Left cardiac atrium (tissue), 4 donors: ENCODE measurements at regions not wholly inside any gene's neighbourhood (a gene's known extent, or its start where the extent isn't known, plus 50 kb on each side); places are given as distances from the start of the nearest gene placed in this dataset.

Source experiments
- ATAC-seq, 2 donors: fragments of 200-7000 bp; cut with Tn5 transposase; one replicate each; pipeline ENCODE4 v1.9.1; 2020; ENCODE audit warnings: mild to moderate bottlenecking in 2 of 2, moderate library complexity in 2 of 2
- DNase-seq: peaks from one replicate; pipeline ENCODE4 v3.0.0-alpha.2; 2020
- intact Hi-C, 2 donors: fragments of 100-400 bp; cut with DNase I; formaldehyde crosslinking; loops; one replicate each; pipeline versions ENCODE4 v1.14.1 to v1.15.1; 2022 to 2023
- donor health status: DM: no; HTN: yes; CAD: no.
- donor health status: DM: no; HTN: yes; CAD: no; lungs with severe emphysema.
- donor health status: DM: yes; HTN: yes; CAD: no.
- donor health status: Dilated cardiomyopathy.

DNA sequence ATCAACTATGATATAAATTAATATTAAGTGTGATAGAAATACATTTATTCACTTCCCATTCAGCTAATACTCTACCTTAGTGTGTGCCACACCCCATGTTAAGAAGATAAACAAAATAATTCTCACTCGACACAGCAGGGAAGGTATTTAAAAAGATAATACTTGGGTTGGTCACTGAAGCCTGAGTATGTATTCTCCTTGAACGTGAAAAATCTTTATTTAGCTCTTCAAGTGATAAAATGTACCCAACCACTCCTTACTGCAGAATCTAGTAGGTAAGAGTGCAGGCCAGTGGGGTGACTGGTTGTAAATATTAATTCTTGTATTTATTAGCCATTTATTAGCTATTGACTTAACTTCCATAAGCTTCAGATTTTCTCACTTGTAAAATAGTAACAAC is 372.7 kb upstream of the THBS1 start:
- intact Hi-C loops: no loop called here
- no peak for DNase-seq
- ATAC-seq: no peak

DNA sequence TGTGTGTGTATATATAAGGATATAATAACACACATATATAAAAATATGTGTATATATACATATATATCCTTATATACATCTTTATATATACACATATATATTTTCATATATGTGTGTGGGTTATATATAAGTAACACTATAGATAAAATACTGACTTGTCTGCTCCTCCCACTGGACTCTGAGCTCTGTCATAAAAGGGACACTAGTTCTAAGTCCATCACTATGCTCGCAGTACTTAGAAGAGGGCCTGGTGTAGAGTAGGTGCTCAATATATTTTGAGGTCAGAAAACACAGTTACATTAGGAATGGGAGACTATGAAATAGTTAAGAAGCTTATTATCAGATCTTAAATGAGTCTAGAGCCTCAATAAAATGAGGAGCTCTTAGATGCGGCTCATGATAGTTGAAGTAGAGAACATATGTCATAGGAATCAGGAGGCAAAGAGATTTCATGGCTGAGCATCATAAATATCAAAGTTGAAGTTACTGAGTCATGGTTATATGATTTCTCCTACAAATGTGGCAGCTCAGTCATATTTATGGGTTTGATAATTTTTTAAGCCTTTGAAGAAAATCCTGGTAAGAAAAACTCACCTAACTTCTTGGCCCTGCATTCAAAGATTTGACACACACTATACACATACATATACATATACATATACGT is 371.2 kb upstream of the THBS1 start:
- no peak for ATAC-seq
- DNase-seq: no peak
- intact Hi-C loops: loop anchor here in 1 of 2 donors (10.0 kb wide), 1 partner anchor 225 kb away; no protein-coding TSS in a partner anchor

DNA sequence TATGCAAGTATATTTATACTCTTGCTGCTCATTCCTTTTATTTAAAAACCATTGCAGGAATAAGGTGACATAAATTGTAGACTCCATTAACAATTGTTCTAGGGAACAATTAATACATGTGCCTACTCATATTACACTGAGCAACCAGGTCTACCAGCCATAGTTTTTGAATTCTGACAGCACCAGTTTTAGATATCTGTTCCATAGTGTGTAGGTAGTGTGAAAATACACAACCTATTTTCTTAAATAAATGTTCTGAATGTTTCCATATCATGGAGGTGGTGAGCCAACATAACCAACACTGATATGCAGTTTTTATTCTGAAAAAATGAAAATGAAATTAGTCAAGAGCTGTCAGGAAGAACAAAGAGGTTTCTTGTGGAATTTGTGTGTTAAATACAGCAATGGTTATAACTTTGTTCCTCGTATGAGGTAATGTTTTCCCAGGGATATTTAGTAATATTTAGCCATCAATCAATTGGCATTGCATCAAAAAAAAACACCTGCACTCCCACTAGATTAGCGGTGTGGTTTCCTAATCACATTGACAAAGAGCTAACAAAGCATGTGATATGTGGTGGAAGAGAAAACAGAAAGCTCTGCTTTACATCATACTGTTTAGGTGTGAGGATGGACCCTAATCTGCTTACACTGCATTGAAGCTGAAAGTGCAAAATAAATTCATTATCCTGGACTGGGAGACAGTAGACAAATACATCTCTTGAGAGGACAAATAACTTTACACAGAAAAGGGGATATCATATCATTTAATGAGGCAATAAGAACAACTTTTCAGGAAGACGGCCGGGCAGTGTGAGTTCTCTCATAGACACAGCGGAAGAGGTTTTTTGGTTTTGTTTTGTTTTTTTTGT is 369.5 kb upstream of the THBS1 start:
- DNase-seq (no peak), ATAC-seq (no peak)
- intact Hi-C loops: loop anchor here in 1 of 2 donors (10.0 kb wide), 1 partner anchor 223 kb away; no protein-coding TSS in a partner anchor

DNA sequence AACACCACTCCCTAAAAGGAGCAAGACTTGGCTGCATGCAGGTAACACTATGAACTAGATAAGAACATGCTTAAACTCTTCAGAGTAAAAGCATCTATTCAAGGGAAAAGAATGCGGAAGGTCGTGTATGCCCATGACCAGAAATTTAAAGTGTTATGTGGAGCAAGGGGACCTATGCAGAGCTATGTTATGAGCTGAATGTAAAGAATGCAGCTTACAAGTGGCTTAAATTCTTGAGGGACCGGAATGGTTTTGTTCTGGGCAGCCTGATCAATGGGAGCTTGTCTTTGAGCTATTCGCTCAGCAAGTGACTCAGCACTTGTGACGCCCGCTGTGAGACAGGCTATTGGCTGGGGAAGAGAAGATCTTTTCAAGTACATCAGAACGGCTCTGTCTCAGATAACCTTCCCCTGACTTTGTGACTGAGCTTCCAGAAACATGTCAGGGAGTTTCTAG is 367.5 kb upstream of the THBS1 start:
- DNase-seq: peak; percentile 77
- intact Hi-C loops: loop anchor here in 1 of 2 donors (10.0 kb wide), 1 partner anchor 221 kb away; no protein-coding TSS in a partner anchor
- ATAC-seq: peak; percentile 97 to 99

DNA sequence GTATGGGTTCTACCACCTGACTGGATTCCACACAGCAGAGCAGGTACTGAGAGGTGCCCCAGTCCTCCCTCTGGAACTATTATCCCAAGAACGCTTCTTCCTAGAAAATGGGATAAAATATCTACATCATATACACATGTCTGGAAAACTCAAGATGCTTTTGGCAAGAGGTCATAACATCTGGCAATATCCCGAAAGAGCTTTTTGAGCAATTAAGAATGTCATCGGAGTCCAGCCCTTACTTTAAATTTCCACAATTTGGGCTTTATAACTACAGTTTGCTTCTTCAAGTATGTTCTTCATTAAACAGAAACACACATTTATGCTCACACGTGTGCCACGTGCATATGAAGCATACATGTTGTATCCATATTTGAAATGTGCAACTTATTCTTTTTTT is 365.9 kb upstream of the THBS1 start:
- intact Hi-C loops: loop anchor here in 1 of 2 donors (10.0 kb wide), 1 partner anchor 220 kb away; no protein-coding TSS in a partner anchor
- no peak for DNase-seq
- ATAC-seq: no peak

DNA sequence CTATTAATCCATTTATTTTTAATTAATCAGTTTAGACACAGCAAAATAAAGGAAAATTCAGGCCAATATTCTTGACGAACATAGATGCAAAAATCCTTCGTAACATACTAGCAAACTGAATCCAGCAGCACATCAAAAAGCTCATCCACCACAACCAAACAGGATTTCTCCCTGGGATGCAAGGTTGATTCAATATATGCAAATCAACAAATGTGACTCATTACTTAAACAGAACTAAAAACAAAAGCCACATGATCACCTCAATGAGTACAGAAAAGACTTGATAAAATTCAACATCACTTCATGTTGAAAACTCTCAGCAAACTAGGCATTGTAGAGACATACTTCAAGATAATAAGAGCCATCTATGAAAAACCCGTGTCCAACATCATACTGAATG is 364.1 kb upstream of the THBS1 start:
- ATAC-seq (no peak), DNase-seq (no peak)
- intact Hi-C loops: loop anchor here in 1 of 2 donors (10.0 kb wide), 1 partner anchor 218 kb away; no protein-coding TSS in a partner anchor

DNA sequence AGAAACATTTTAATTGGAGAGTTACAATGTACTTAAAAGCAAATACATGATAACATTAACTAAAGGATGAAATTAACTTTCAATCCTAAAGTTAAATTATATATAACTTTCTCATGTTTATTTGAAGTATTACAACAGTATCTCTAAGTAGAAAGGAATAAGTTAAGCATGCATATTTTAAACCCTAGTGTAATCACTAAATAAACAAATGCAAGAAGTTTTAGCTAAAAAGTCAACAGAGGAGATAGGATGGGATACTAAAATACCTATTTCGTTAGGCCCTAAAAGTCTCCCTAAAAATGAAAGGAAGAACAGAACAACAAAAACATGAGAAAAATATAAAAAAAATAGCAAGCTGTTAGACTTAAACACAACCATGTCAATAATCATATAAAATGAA is 361.3 kb upstream of the THBS1 start:
- ATAC-seq: no peak
- intact Hi-C loops: loop anchor here in 1 of 2 donors (10.0 kb wide), 1 partner anchor 215 kb away; no protein-coding TSS in a partner anchor
- no peak for DNase-seq

DNA sequence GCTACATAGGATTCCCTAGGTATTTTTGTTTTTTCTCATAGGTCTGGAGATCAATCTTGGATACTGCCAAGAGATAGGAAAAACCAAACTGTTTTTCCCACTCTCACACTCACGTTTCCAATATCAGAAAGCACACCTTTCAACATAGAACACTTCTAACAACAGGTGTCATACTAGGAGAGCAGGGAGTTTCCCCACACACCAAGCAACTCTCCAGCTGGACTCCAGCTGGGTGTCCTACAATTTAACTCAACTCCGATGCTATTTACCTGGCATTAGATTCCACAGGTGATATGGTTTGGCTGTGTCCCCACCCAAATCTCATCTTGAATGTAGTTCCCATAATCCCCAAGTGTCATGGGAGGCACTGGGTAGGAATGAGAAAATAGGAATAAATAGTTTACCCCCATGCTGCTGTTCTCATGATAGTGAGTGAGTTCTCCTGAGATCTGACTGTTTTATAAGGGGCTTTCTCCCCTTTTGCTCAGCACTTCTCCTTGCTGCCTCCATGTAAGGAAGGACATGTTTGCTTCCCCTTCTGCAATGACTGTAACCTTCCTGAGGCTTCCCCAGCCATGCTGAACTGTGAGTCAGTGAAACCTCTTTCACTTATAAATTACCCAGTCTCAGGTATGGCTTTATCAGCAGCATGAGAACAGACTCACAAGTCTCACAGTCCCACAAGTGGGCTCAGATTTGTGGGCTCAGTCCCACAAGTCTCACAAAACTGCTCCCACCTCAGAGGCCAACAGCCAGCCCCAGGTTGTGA is 354.5 kb upstream of the THBS1 start:
- intact Hi-C loops: no loop called here
- no peak for DNase-seq

DNA sequence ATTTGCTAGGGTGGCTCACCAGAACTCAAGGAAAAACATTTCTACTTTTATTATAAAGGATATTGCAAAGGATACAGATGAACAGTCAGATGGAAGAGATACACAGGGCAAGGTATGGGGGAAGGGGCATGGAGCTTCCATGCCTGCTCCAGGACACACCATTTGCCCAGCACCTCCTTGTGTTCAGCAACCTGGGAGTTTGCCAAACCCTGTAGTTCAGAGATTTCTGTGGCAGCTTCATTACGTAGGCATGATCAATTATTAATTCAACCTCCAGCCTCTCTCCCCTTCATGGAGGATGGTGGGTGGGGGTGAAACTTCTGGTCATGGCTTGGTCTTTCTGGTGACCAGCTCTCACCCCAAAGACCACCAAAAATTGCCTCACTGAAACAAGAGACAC is 353.9 kb upstream of the THBS1 start:
- intact Hi-C loops: no loop called here
- no peak for ATAC-seq
- no peak for DNase-seq

More for the DNA sequence above, 354.5 kb upstream of the THBS1 start:
- no peak for ATAC-seq

DNA sequence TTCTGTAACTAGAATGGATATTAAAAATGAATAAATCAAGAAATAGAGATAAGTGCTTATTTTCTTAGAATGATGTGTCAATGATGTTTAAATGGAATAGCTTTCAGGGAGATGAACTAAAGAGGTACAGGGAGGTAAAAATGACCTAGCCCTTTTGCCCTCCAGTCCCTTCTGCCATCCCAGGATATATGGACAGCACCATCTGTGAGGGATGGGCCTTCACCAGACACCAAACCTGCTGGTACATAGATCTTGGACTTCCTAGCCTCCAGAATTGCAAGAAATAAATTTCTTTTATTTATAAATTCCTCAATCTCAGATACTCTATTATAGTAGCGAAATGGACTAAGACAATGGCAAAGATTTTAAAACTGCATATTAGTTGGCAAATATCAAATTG is 352.0 kb upstream of the THBS1 start:
- DNase-seq: no peak
- no peak for ATAC-seq
- intact Hi-C loops: no loop called here

DNA sequence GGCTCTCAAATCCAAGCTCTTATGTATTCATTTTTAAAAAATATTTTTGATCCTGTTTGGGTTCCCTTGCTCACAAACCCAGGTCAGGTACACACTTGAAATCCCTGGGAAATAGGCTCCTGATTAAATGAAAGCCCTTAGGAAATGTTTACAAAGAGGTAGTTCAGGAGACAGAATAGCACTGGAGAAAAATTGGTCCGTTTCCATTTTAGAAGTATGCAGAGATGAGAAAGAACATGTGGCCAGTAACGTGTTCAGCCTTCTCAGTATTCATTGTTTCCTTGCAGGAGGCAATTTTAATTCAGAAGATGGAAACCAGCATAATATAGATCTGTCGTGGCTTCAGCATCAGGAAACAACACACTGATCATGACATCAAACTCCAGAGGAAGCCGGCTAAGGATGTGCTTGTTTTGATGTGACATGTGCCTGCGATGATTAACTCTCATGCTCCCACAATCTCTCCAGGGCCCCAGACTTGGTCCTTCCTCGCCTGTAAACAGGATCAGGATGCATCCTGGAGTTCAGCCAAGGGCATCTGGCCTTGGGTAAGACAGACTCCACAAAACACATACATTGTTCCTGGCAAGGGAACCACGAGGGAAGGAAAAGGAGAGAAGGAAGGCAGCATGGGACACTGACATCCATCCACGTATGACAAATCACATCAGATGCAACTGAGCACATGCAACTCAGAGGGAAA is 350.5 kb upstream of the THBS1 start:
- no peak for ATAC-seq
- intact Hi-C loops: no loop called here
- DNase-seq: peak; percentile 21

DNA sequence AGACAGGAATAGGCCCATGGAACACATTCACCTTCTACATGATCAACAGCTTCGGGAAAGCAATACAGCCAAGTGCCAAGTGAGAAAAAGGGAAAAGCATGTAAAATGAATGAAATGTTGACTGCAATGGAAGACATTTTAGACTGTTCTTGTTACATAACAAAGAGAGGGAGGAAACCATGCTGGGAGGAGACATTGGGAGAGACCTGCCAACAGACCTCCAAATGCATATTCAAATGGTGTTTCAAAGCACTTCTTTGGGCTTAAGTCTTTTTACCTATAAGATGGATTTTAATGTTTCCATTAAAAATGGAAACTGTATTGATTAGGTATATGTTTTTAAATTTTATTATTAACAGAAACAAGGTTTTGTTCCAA is 350.0 kb upstream of the THBS1 start:
- intact Hi-C loops: no loop called here
- ATAC-seq (no peak), DNase-seq (no peak)

DNA sequence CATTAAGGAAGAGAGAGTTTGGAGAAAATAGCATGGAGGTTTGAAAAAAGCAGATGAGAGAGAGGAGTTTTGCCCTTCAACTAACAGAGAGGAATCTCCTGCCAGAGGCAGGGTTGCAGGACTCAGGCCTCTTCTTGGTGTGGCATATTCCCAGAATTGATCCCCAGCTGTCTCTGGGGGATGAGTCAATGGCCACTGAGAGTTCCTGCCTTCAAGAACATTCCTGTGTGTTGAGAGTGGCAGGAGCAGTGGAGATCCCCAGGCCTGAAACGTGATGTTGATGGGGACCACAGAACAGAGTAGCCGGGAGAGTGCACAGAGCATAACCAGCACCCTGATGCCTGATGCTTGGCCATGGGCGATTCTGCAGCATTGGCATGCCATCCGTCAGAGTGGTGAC is 348.4 kb upstream of the THBS1 start:
- DNase-seq: no peak
- ATAC-seq: peak in 1 of 2 donors; percentile 18
- intact Hi-C loops: no loop called here

DNA sequence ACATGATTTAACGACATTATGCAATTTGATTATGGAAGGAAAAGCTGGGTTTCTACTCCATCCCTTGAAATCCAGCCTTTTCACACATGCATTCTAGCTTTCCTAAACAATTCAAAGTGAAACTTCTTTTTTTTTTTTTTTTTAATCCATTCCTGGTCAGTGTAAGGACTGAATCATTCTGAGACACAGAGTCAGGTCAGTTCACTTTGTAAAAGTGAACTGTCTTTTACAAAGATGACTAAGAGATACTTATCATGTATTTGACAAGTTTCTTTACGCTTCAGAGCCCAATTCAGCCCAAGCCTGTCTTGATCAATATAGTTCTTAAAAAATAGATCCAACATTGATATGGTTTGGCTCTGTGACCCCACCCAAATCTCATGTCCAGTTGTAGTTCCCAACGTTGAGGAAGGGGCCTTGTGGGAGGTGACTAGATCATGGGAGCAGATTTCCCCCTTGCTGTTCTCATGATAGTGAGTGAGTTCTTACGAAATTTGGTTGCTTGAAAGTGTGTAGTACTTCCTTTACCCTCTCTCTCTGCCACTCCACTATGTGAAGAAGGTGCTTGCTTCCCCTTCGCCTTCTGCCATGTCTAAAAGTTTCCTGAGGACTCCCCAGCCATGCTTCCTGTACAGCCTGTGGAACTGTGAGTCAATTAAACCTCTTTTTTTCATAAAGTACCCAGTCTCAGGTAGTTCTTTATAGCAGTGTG is 345.6 kb upstream of the THBS1 start:
- intact Hi-C loops: no loop called here
- no peak for ATAC-seq
- no peak for DNase-seq

DNA sequence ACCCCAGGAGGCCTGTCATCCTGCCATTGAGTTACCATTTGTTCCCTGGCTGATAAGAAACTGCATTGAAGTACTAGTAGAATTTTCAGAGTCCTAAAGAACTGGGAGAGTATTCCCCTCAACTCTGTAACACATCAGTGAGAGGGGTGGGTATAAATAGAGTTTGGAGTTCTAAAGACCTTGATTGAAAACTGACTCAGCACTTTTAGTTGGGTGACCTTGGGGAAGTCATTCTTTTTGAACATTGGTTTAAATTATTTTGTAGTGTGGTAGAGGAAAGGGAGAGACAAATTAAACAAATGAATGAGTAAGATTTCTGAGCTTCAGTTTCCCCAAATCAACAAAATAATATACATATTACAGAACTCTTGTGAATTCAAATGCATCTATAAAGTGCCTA is 344.5 kb upstream of the THBS1 start:
- no peak for DNase-seq
- intact Hi-C loops: no loop called here
- ATAC-seq: no peak

DNA sequence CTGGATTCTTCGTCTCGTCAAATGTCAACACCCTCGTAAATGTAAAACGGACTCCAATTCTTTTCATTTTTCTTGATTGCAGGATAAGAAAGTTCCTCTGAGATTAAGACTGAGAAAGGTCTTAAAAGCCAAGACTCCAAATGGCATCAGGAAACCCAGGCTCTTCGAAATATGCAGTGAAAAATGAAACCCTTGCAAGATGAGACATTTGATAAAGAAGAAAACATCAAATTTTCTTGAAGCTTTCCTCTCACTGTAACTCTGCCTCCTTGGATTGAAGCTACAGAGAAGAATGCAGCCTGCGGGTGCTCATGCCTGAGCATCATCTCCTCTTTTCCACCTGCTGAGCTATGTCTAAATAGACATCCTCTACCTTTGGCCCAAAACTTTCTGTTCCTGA is 342.4 kb upstream of the THBS1 start:
- ATAC-seq (no peak), DNase-seq (no peak)
- intact Hi-C loops: no loop called here

DNA sequence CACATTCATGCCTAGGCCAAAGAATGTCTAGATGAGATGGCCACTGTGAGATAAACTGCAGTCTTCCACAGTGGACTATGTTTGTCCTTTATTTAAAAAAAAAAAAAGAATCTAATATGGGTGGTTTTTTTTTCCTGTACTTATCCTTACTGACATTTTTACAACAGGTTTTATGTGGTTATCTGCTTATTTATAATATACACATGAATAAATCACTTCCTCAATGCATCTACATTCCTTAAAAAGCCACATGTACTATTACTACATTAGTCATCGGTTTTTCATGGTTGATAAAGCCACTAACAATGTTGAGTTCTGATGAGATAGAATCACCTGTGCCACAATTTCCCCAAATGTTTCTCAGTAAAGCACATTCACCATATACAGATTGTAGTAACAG is 341.3 kb upstream of the THBS1 start:
- intact Hi-C loops: no loop called here
- ATAC-seq: no peak
- DNase-seq: no peak

DNA sequence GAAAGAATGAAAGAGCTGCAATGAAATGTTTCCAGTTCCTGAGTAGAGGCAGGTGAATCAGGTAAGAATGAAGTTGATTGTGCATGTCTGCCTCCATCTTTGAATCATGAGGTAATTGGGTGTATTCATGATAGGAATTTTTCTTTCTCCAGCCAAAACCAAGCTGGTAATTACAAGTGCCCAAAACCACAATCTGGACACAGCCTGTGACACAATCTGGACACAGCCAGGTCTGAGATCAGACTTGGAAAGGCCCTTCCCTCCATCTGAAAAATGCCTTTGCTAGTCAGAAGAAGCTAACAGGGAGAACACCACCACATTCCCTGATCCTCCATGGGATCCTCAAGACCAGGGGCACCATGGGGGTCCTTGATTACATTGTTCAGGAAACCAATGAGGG is 338.5 kb upstream of the THBS1 start:
- peak in 1 of 2 donors; percentile 70 for ATAC-seq
- DNase-seq: peak; percentile 19
- intact Hi-C loops: no loop called here
